ENCODE measurements at regions not wholly inside any gene's neighbourhood (a gene's known extent, or its start where the extent isn't known, plus 50 kb on each side); places are given as distances from the start of the nearest gene placed in this dataset.

GRCh38 chr2:49798570-49798969, 644.3 kb upstream of the FSHR start:
- intact Hi-C loops (cut with DNase I; ENCODE audit: low total_unique reads) = no loop called here
- no peak overlapping the region for H3K4me3 ChIP-seq
- H3K4me1 ChIP-seq = no peaks in the 10 kb centered on the region
- no peaks in the 10 kb centered on the region for H3K27me3 ChIP-seq
- DNase-seq = no peak
- H3K27ac ChIP-seq = no peak overlapping the region
- no peaks in the 10 kb centered on the region for H3K9me3 ChIP-seq
- no peaks in the 10 kb centered on the region for H3K36me3 ChIP-seq
- TF ChIP-seq, protein P1, sequence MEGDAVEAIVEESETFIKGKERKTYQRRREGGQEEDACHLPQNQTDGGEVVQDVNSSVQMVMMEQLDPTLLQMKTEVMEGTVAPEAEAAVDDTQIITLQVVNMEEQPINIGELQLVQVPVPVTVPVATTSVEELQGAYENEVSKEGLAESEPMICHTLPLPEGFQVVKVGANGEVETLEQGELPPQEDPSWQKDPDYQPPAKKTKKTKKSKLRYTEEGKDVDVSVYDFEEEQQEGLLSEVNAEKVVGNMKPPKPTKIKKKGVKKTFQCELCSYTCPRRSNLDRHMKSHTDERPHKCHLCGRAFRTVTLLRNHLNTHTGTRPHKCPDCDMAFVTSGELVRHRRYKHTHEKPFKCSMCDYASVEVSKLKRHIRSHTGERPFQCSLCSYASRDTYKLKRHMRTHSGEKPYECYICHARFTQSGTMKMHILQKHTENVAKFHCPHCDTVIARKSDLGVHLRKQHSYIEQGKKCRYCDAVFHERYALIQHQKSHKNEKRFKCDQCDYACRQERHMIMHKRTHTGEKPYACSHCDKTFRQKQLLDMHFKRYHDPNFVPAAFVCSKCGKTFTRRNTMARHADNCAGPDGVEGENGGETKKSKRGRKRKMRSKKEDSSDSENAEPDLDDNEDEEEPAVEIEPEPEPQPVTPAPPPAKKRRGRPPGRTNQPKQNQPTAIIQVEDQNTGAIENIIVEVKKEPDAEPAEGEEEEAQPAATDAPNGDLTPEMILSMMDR (IDR thresholded peaks at IDR 0.05) = no peak

GRCh38 chr2:49796266-49796665, 642.0 kb upstream of the FSHR start:
- no peaks in the 10 kb centered on the region for H3K4me1 ChIP-seq
- no peak overlapping the region for H3K4me3 ChIP-seq
- no peak for TF ChIP-seq POLR2A (IDR thresholded peaks at IDR 0.05)
- TF ChIP-seq, protein P1 (IDR thresholded peaks at IDR 0.05) = no peak
- H3K27me3 ChIP-seq = no peaks in the 10 kb centered on the region
- H3K36me3 ChIP-seq = no peaks in the 10 kb centered on the region
- DNase-seq = no peak
- intact Hi-C loops (cut with DNase I; ENCODE audit: low total_unique reads) = no loop called here
- H3K27ac ChIP-seq = no peak overlapping the region
- H3K9me3 ChIP-seq = no peaks in the 10 kb centered on the region

- Histone ChIP-seq H3K36me3 (no peaks in the 10 kb centered on the region), H3K27me3 (no peaks in the 10 kb centered on the region), H3K4me3 (no peak overlapping the region), H3K27ac (no peak overlapping the region), H3K4me1 (no peaks in the 10 kb centered on the region), H3K9me3 (no peaks in the 10 kb centered on the region)
- no peak for DNase-seq
- intact Hi-C loops (cut with DNase I; ENCODE audit: low total_unique reads) = no loop called here
- TF ChIP-seq, protein P1 (IDR thresholded peaks at IDR 0.05) = no peak
- no peak for TF ChIP-seq POLR2A (IDR thresholded peaks at IDR 0.05)
Measured at GRCh38 chr2:49794396-49794795, 640.1 kb upstream of the FSHR start.

DNA sequence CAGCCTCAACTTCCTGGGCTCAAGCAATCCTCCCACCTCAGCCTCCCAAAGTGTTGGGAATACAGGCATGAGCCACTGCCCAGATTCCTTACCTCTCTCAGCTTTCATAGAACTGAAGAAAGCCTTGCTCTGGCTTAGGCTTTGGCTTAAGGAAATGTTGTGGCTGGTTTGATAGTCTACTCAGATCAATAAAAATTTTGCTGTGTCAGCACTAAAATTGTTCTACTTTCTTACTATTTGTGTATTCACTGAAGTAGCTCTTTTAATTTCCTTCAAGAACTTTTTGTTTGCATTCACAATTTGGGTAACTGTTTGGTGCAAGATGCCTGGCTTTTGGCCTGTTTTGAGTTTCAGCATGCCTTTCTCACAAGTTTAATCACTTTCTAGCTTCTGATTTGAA, 634.0 kb upstream of the FSHR start:
- no peaks in the 10 kb centered on the region for H3K36me3 ChIP-seq
- no peak overlapping the region for H3K27ac ChIP-seq
- H3K4me3 ChIP-seq = no peak overlapping the region
- H3K4me1 ChIP-seq = no peaks in the 10 kb centered on the region
- no peaks in the 10 kb centered on the region for H3K27me3 ChIP-seq
- DNase-seq = no peak
- TF ChIP-seq POLR2A (IDR thresholded peaks at IDR 0.05) = no peak
- TF ChIP-seq, protein P1 (IDR thresholded peaks at IDR 0.05) = no peak
- no peaks in the 10 kb centered on the region for H3K9me3 ChIP-seq
- intact Hi-C loops (cut with DNase I; ENCODE audit: low total_unique reads) = no loop called here

DNA sequence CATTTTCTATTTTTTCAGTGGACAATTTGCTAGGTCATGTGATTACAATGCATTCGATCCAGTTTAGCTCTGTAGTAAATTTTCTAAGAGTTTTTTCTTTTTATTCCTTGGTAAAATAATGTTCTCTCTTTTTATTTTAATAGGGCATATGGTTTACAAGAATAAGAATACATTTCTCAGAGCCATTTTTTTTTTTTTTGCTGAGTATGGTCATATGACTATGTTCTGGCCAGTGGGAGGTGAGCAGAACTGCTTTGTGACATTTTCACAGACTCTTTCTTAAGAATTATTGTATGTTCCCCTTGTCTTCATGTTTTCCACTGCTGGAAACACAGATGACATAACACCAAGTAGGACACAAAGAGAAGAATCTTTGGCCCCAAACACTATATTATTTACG, 626.6 kb upstream of the FSHR start:
- Histone ChIP-seq H3K4me3 (no peak overlapping the region), H3K9me3 (no peaks in the 10 kb centered on the region), H3K36me3 (no peaks in the 10 kb centered on the region), H3K4me1 (no peaks in the 10 kb centered on the region), H3K27ac (no peak overlapping the region), H3K27me3 (no peaks in the 10 kb centered on the region)
- TF ChIP-seq POLR2A (IDR thresholded peaks at IDR 0.05) = no peak
- TF ChIP-seq, protein P1 (IDR thresholded peaks at IDR 0.05) = no peak
- no peak for DNase-seq
- intact Hi-C loops (cut with DNase I; ENCODE audit: low total_unique reads) = no loop called here

All from uterus (tissue), 3 donors.